GM19452 (cell line): ENCODE measurements at regions not wholly inside any gene's neighbourhood (a gene's known extent, or its start where the extent isn't known, plus 50 kb on each side); places are given as distances from the start of the nearest gene placed in this dataset.

ENCODE experiments used
- ATAC-seq: cut with Tn5 transposase; IDR thresholded peaks from one replicate; pipeline ENCODE4 v1.9.1; 2021; ENCODE audit not compliant: unreplicated experiment

GRCh38 chr12:114901316-114901715 is 217.3 kb upstream of the TBX3 start:
- ATAC-seq, result no peak

DNA sequence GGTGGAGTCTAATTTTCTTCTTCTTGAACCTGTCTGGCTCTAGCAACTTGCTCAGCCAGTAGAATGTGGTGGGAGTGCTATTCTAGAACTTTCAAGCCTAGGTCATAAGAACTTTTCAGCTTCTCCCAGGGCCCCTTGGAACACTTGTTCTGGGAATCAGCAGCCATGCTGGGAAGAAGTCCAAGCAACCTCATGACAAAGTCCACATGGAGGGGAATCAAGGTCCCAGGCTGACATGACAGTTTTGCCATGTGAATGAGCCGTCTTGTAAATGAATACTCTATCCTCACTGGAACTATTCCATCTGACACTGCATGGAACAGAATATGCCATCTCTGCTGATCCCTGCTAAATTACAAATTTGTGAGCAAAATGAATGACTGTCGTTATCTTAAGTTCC is 214.2 kb upstream of the TBX3 start:
- ATAC-seq, result no peak

DNA sequence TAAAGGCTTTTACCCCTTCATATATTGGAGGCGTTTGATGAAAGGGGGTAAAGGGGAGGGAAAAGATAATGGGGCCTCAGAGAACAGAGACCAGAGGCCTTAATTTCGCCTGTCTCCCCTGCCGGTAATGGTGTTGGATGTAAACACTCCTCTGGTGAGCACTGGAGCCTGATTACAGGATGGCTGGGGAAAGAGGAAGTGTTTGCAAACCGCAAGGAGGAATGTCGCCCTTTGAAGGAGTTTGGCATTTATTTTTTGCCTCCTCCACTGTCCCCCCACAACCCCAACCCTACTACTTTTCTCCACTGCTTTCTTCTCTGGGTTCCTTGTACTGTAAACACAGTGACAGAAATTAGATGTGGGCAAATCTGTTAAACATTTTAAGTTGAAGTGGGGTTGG is 211.9 kb upstream of the TBX3 start:
- ATAC-seq, result no peak

DNA sequence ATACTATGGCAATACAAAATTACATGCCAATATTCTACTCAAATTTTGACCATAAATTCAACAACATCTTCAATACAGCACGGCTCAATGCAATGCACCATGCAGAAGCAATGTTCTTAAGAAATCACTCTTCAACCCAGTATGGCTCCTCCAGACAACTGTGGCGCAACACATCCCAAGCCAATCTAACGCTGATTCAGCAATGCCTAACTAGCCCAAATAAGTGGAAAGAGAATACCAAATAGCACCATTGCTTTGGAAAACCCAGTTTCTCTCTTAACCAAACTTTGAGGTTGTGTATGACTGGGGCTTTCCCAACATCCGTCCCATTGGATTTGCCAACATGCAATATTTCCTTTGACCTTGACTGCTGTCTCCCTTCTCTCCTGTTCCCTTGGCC is 211.1 kb upstream of the TBX3 start:
- ATAC-seq, result no peak

DNA sequence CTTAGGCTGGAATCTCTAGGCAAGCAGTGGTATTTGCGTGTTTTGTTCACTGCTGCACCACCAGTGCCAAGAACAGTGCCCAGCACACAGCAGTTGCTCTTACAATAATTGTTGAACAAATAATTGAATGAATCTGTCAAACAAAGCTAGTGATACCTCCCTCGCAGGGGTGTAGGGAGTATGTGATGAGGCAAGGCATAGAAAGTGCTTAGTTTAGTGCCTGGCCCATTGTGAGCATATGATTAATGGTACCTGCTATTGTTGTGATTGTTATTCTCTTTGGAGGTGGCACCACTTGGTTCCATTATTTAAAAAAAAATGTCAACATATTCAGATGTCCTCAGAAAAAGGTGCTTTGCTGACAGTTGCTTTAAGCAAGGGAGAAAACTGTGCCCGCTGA is 210.1 kb upstream of the TBX3 start:
- ATAC-seq, result no peak

GRCh38 chr12:114888928-114889584 is 205.1 kb upstream of the TBX3 start:
- ATAC-seq, result no peak

- no peak for ATAC-seq
Observed at GRCh38 chr12:114888448-114888847, 204.5 kb upstream of the TBX3 start.

- no peak for ATAC-seq
Observed at GRCh38 chr12:114885501-114885900, 201.5 kb upstream of the TBX3 start.

DNA sequence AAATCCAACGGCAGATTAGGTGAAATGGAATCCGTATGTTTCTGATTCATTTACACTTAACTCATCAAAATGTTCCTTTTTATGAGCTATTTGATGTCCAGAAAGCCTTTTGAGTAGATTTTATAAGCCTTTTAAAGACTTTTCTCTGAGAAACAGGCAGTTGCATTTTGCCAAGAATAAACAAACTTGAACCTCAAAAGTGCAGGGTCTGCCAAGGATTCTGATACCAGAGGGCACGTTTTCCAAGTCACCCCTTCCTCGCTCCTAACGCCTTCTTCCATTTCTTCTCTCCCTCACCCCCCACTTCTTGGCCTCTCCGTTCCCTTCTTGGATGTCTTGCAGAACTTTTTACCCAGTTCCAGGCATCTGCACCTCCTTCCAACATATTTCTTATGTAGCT is 200.6 kb upstream of the TBX3 start:
- no peak for ATAC-seq

DNA sequence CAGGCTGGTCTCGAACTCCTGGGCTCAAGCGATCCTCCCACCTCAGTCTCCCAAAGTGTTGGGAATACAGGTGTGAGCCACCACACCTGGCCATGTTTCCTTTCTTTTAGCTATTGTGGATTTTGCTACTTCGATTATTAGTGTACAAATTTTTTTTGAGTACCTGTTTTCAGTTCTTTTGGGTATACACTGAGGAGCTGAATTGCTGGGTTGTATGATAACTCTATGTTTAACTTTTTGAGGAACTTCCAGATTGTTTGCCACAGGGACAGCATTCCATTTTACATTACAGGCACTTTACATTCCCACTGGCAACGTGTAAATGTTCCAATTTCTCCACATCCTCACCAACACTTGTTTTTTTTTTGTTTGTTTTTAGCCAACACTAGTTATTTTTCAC is 198.1 kb upstream of the TBX3 start:
- no peak for ATAC-seq

DNA sequence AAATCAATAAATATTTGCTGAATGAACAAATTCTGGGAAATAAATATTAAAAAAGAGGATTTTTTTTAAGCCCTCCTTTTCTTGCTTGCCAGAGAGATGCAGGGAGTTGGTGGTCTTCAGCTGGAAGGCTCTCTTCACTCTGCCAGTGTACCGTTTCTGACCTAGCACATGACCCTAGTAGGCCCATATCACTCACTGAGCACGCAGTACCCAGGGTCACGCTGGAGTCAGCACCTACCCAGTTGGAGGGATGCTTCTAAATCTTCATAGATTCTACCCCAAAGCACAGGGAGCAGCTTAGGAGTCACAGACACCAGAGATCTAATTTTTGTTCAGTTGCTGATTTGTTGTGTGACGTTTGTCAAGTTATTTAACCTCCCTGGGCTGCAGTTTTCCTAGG is 195.4 kb upstream of the TBX3 start:
- no peak for ATAC-seq

GRCh38 chr12:114878781-114879180 is 194.8 kb upstream of the TBX3 start:
- ATAC-seq, result no peak

DNA sequence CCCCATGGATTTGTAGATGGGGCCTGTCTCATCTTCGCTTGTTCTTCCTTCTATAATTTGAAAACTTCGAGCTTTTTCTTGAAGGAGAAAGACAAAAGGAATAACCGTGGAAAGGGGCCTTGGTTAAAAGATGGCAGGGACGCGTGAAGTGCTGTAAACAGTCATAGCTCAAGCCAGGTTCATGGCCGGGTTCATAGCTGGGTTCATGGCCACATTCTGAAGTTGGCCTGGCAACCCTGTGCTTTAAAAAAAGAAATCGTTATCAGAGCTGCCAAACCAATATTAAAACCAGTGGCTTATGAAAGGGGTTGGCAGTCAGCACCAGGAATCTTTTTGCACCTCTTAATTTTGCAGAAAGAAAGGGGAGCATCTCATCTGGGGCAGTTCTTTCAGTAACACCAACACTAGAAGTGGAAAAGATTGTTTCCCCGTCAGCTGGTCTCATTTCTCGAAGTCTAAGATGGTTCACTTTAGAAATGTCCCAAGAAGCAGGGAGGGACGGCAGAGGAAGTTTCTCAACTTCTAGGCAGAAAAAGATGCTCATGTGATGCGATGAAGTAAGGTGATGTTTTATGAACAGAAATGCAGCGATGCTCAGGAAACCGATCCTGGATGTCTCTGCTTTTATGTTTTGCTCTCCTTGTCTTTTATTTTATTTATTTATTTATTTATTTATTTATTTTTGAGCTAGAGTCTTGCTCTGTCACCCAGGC is 193.1 kb upstream of the TBX3 start:
- no peak for ATAC-seq

DNA sequence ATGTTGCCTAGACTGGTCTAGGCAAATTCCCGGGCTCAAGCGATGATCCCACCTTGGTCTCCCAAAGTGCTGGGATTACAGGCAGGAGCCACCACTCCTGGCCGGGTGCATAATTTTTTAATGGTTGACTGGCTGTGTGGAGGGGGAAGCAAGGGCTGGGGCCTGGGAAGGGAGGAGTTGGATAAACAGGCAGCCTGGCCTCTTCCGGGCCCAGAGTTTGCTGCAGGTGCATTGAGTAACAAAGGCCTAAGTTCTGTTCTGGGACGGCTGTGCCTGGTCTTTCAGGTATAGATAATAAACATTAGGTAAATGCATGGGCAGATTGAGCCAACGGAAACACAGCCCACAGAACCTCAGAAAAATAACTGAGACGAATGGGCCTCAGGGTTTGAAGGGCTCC is 191.3 kb upstream of the TBX3 start:
- ATAC-seq, result no peak

DNA sequence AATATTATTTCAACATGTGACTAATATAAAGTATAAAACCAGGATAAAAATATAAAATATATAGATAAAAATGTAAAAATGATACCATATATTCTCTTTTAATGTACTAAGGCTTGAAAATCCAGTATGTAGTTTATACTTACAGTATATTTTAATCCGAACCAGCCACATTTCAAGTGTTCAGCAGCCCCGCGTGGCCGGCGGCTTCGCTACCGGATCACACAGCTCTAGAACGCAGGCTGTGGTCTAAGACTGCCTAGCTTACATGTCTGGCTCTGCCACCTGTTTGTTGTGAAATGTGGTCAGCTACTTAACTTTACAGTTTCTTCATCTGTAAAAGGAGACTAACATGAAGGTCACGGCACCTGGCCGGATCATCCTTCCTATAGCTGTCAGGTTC is 189.7 kb upstream of the TBX3 start:
- no peak for ATAC-seq

DNA sequence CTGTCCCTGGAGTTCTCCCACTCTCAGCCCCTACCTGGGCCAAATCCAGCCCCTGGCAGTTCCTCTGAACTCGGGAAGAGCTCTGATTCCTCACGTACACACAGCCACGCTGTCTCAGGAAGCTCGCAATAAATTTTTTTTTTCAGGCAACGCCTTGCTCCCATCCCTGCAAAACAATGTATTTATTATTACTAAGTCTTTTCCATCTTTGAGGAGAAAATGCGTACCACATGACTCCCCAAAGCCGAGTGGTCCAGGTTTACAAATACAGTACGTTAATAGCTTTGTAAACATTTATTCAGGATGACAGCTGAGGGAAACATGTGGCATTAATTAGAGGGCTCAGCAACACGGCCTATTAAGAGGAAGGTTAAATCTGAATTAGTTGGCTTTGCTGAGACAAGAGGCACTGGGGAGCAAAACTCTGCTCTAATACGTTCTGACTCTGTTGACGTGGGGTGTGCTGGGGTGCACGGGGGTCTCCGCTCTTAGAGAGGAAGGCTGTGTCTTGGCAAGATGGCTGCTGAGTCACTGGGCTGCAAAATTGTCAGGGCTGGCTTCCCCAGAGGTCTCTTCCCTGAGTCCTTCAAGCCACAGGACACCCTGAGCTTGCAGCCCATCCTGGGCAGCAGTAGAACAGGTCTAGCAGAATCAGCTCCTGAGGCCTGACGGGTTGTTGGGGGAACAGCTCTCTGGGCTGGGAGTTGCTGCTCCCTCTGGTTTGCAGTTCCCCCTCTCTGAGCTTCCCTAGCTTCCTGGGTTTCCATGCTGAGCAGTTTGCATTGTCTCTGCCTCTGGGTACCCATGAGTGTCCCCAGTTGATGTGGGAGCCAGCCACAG is 185.2 kb upstream of the TBX3 start:
- ATAC-seq, result no peak

DNA sequence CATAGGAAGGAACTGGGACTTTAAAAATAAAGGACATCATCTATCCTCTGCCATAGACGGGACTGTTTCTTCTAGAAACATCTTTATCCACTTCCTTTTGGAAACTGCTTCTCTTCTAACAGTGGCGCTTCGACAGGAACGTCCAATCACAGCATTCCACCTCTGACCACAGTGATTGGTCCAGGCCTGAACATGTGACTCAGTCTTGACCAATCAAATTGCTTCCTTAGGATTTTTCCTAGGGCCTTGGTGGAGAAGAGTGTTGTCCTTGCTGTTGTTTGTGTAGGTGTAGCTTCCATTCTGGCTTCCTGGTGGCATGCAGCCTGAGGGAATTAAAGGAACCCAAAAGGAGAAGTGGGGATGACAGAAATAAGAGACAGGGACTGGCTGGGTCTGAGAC is 182.4 kb upstream of the TBX3 start:
- ATAC-seq, result no peak

GRCh38 chr12:114864837-114865551 is 181.0 kb upstream of the TBX3 start:
- no peak for ATAC-seq

GRCh38 chr12:114863911-114864310 is 179.9 kb upstream of the TBX3 start:
- ATAC-seq, result no peak

GRCh38 chr12:114860969-114861368 is 177.0 kb upstream of the TBX3 start:
- no peak for ATAC-seq

GRCh38 chr12:114858388-114859146 is 174.6 kb upstream of the TBX3 start:
- no peak for ATAC-seq
